ENCODE measurements at regions not wholly inside any gene's neighbourhood (a gene's known extent, or its start where the extent isn't known, plus 50 kb on each side); places are given as distances from the start of the nearest gene placed in this dataset.

- TF ChIP-seq POLR2A (IDR thresholded peaks at IDR 0.05): no peak
- no peak for TF ChIP-seq CTCF (IDR thresholded peaks at IDR 0.05)
- TF ChIP-seq EP300 (IDR thresholded peaks at IDR 0.05): no peak
Measured at GRCh38 chr6:159109391-159109790, 59.8 kb upstream of the FNDC1 start.
